ENCODE measurements at regions not wholly inside any gene's neighbourhood (a gene's known extent, or its start where the extent isn't known, plus 50 kb on each side); places are given as distances from the start of the nearest gene placed in this dataset.
"Not testable (repeated sequence)": the region's sequence is repeated elsewhere in the genome, so short reads cannot be mapped to it uniquely, and the experiment has no call there.

- DNase-seq (ENCODE audit: low read depth in 2 of 2), result no peak
These were observed 504.1 kb upstream of the CDIN1 start for GRCh38 chr15:36075333-36075732.

DNA sequence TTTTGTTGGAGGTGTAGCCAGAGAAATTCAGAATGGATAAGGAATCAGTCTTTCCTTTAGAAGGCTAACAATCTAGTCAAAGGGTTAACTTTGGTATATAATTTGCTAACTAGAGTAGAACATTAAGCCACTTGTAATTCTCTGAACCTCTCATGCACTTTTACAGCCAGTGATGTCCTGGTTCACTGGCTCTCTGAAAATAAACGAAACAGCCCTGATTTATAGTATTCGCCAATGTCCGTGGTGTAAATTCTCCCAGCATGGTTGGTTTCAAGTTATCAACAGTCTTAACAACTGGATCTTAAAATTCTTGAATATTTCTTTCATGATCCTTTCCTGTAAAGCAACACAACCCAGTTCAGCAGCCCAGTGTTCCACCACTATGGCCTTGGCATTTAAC is 500.4 kb upstream of the CDIN1 start:
- DNase-seq (ENCODE audit: low read depth in 2 of 2), result no peak

DNA sequence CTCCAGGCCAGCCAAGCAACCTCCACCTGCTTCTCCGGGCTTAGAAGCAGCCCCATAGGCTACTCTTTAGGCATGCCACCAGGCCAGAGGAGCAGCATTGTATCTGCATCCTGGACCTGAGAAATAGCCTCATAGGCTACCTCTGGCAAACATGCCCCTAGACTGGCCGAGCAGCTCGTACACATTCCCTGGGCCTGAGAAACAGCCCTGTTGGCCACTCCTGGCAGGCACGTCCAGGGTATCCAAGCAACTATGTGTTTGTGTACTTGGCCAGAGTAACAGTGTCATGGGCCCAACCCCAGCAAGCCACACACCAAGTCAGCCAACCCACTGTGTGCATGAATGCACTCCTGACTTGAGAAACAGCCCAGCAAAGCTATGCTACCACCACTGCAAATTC is 498.7 kb upstream of the CDIN1 start:
- DNase-seq (ENCODE audit: low read depth in 2 of 2), result no peak

DNA sequence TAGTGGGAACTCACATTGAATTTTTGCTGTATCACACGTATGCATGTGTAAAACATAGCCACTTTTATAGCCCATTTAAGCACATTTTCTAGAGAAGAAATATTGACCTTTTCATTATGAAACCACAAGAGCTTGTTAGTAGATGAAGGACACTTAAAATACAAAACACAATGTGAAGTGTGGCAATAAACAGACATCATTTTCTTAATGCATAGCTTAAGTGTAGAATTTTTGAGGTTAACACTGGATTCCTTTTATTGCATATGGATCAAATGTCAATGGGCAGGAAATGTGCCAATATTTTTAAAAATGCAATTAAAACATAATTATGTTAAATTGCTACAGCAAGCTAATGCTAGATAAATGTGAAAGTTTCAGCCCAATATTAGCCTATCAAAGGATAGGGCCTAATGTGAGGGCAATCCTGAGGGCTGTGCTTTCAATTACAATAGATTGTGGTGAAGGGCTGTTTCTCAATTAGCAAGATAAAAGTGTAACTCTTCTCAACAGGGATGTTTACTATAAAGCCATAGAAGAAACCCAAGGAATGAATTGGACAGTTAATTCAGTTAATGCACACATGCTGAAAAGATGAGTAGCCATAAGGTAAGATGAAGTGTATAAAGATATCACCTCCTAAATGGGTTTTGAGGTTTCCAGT is 489.0 kb upstream of the CDIN1 start:
- DNase-seq (ENCODE audit: low read depth in 2 of 2), result no peak

DNA sequence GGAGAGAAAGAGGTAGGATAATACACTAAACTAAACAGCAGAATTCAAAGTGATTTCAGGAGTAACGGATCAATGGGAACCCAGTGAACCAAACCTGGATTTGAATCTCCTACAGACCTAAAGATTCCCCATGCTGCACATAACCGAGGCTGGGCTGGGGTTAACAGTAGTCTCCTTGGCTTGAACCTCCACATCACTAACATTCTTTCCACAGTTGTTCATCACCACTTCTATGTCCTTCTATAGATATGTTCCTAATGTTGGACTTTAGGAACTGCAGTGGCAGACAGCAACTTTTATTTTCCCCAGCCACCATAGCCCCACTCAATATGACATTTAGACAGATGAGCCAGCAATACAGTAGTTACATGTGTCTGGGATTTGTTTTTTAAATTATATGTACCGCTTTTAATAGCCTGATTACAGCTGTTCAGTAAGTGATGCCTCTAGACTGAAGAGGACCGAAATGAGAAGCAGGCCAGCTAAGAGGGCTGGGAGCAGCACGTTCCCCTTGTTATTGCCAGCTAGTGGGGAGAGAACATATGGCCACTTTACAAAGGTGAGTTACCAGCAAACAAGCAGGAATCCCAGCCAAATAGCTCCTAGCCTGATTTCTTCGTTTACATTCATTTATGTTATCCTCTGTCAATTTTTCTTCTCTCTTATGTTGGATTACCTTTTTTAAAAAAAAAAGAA is 472.6 kb upstream of the CDIN1 start:
- no peak for DNase-seq (ENCODE audit: low read depth in 2 of 2)

DNA sequence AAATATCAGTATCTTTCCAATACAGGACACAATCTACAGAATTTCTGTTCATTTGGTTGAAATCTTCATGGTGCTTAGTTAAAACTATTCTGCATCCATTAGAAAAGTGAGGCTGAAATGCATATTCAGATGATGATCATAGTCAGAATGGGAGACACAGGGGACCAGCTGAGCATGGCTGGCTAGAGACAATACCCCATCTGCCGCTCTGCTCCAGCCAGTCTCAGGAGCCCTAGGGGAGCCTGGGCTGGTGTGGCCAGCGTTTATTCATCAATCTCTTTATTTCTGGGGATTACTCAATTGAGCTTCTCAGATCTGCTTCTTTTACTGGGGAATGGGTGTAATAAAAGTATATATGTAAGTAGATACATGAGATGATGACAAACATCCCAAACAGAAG is 470.9 kb upstream of the CDIN1 start:
- DNase-seq (ENCODE audit: low read depth in 2 of 2), result no peak

DNA sequence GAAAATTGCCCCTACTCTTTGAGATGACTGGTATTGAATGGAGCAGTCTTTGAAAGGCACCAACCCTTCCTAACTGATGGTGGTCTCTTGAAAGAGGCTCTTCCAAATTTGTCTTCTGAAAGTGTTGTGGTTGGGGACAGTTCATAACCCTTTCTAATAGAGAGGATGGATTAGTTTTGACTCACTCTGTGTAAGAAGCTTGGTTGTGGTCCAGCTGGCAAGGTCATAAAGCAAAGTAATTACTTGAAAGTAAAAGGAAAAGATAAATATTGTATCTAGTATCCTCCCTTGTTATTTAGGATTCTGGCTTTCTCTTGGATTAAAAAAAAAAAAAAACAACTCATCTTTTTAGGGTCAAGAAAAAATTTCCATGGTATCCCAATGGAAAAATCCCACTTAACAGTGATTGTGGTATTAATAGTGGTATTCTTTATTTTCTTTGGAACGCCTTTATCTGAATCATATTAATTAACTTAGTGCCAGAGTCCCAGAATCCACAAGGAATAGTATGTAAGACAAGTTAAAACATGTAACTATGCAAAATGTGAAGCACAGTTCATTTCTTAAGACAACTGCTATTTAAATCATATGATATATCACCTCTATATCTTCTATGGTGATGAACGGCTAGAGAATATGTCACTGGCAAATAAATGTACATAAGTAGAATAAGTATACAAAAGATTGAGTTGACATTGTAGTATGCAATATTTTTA is 469.3 kb upstream of the CDIN1 start:
- DNase-seq (ENCODE audit: low read depth in 2 of 2), result no peak

DNA sequence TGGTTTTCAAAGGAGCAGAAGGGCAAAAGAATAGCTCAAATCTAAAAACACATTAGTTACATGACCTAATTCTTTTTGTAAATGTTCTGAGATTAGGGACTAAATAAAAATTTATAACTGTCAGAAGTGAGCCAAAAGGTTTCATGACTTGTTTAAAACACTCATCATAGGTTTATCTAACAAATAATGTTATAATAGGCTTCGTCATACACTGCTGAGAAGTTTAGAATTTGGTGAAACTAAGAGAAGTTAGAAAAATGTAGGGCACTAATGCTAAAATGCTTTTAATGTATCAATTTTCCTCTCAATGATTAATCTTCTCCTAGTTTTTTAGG is 468.8 kb upstream of the CDIN1 start:
- DNase-seq (ENCODE audit: low read depth in 2 of 2), result no peak

DNA sequence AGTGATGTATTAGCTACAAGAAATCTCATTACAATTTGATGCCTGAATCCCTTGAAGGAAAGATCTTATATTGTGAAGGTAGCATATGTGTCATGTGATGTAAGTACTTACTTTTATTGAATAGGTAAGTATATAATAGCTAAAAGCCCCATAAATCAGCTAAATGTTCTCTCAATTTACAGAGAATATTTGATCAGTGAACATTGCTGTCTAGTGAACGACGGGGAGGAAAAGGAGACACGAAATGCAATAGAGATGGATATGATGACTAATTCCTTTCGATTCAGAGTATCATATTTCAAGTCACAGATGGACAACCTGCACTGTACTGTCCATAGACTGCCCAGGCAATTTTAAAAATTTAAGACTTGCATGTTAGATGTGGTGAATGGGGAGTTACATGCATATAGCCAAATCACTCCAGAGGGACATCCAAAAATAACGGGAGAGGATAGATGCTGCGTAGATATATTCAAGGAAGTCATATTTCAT is 462.1 kb upstream of the CDIN1 start:
- no peak for DNase-seq (ENCODE audit: low read depth in 2 of 2)

GRCh38 chr15:36126194-36126593 is 453.2 kb upstream of the CDIN1 start:
- no peak for DNase-seq (ENCODE audit: low read depth in 2 of 2)

DNA sequence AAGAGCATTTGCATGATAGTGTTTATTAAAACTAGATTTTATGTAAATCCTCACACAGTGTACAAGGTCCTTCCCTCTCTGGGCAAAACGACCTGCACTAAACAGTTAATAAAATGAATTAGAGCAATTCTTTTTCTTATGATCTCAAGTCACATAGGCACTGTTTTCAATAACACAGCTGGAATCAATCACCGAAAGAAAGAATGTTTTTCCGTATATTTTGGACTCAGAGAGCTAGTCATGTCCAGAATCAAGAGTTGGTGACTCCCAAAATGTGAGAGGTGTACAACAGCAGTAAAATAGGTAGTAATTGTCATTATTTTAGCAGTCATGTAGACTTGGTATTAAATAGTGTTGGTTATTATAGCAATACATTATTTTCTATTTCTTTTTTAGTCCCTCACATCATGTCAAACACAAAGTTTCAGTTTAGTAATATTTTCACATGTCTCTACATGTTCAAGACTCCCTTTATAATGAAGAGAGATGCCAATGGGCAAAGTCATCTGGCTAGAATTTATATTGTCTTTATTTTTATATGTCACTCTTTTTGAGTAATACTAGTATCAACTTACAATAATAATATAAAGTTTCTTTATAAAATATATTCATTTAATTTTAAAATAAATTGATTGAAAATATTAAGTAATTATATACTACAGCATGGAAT is 448.6 kb upstream of the CDIN1 start:
- no peak for DNase-seq (ENCODE audit: low read depth in 2 of 2)

DNA sequence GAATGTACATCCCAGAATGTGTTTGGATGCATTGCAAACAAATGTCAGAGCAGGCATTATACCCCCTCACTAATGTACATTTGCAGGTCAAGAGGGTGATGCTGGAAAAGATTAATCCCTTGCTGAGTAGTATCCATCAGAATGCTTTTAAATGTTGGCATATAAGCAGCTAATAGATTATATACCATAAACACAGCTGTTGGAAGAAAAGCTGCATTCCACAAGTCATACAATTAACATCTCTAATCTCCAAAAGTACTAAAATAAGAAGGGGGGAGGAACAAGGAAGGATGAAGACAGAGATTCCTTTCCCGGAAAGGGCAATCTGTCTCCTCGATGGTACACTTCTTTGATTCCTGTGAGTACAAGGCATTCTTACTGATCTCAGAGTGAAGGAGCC is 445.7 kb upstream of the CDIN1 start:
- DNase-seq (ENCODE audit: low read depth in 2 of 2), result no peak

GRCh38 chr15:36136049-36136448 is 443.4 kb upstream of the CDIN1 start:
- DNase-seq (ENCODE audit: low read depth in 2 of 2), result no peak

DNA sequence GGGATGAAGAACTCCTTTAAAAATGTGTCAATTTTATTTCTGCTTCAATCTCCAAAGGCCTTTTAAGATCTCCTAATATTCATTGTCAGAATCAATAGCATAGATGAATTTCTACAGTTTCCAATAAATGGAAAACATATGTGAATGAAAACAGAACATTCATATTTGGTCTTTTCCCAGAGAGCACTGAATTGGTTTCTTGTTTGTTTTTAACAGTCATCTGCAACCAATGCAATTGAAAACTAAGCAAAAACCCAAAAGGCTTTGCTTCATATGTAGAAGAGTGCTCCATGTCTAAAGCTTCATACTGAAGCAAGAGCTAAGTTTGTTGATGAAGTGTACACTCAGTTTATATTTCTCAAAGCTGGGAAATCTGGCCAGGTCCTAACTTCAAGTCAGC is 426.5 kb upstream of the CDIN1 start:
- no peak for DNase-seq (ENCODE audit: low read depth in 2 of 2)

- DNase-seq (ENCODE audit: low read depth in 2 of 2), result no peak
These were observed 422.5 kb upstream of the CDIN1 start for GRCh38 chr15:36156879-36157427.

GRCh38 chr15:36160351-36160750 is 419.1 kb upstream of the CDIN1 start:
- no peak for DNase-seq (ENCODE audit: low read depth in 2 of 2)

GRCh38 chr15:36161108-36161507 is 418.3 kb upstream of the CDIN1 start:
- no peak for DNase-seq (ENCODE audit: low read depth in 2 of 2)

GRCh38 chr15:36161771-36162212 is 417.6 kb upstream of the CDIN1 start:
- DNase-seq (ENCODE audit: low read depth in 2 of 2), result no peak

DNA sequence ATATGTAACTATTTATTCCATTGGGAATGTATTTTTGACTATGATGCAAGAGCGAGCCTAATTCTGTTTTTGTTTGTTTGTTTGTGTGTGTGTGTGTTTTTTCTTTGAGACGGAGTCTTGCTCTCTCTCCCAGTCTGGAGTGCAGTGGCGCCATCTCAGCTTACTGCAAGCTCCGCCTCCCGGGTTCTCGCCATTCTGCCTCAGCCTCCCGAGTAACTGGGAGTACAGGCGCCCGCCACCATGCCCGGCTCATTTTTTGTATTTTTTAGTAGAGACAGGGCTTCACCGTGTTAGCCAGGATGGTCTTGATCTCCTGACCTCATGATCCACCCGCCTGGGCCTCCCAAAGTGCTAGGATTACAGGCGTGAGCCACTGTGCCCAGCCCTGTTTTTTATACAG is 415.4 kb upstream of the CDIN1 start:
- DNase-seq (ENCODE audit: low read depth in 2 of 2), result not testable (repeated sequence)

DNA sequence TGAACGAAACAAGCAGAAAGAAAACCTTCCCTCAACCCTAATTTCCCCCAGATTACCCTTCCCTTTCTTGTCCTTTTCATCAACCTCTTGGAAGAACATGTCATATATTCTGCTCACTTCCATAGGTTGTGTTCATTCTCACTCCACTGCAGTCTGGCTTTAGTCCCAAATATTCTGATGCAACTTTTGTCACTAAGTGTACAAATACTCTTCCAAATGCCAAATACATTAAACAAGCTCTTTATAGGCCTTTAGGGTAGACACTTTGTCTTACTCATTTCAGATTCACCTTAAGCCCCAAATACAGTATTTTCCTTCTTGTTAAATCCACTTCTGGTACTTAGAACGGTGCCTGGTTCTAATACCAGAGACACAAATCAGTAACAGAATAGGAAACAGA is 406.5 kb upstream of the CDIN1 start:
- DNase-seq (ENCODE audit: low read depth in 2 of 2), result no peak

DNA sequence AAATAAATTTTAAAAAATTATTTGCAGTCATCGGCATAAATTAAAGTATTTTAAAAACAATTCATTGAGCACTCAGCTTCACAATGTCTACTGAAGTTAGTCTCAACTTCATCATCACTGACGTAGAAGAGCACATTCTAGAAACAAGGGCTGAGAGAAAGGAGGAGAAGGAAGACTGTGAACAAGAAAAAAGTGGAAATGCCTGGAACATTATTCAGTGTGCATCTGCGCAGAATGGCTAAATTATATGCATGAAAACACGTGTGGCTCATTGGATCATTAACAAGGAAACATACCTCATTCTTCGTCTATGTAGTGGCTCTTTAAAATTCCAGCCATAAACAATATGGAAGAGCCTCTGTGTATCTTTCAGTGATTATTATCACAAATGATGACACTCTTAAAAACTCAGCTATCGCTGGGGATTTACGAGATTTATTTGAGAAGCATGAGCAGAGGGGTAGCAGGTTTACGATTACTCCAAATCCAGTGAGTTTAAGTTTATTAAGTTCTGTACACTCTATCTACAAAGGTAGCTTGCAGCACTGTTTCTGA is 404.2 kb upstream of the CDIN1 start:
- DNase-seq (ENCODE audit: low read depth in 2 of 2), result no peak

GRCh38 chr15:36175741-36176291 is 403.6 kb upstream of the CDIN1 start:
- no peak for DNase-seq (ENCODE audit: low read depth in 2 of 2)
